GM12891 (cell line): ENCODE measurements at regions not wholly inside any gene's neighbourhood (a gene's known extent, or its start where the extent isn't known, plus 50 kb on each side); places are given as distances from the start of the nearest gene placed in this dataset.

ENCODE experiments used
- POLR2A ChIP-seq: IDR thresholded peaks from 2 replicates; pipeline ENCODE4 v1.6.1; 2011; ENCODE audit warnings: low read depth, low read length, control low read depth
- POLR2AphosphoS5 ChIP-seq: IDR thresholded peaks from 2 replicates; pipeline ENCODE4 v1.6.1; 2011; ENCODE audit warnings: low read depth, low read length, control low read depth

- TF ChIP-seq POLR2A, result no peak
- no peak for TF ChIP-seq POLR2AphosphoS5
These were observed 143.6 kb upstream of the IRX5 start for GRCh38 chr16:54787045-54787444.
